Activated CD4-positive, alpha-beta T cell treated with anti-CD3 and anti-CD28 coated beads, Interleukin-2, amount 50 U/mL, for 48 hours (primary cell): ENCODE measurements at regions not wholly inside any gene's neighbourhood (a gene's known extent, or its start where the extent isn't known, plus 50 kb on each side); places are given as distances from the start of the nearest gene placed in this dataset.
A peak's percentile ranks its signal among the peaks of the same experiment; 100 is the strongest.
"Not testable (repeated sequence)": the region's sequence is repeated elsewhere in the genome, so short reads cannot be mapped to it uniquely, and the experiment has no call there.

Source experiments
- DNase-seq, 2 experiments: peaks; one replicate each; pipeline ENCODE4 v3.0.0-alpha.2; 2020

DNA sequence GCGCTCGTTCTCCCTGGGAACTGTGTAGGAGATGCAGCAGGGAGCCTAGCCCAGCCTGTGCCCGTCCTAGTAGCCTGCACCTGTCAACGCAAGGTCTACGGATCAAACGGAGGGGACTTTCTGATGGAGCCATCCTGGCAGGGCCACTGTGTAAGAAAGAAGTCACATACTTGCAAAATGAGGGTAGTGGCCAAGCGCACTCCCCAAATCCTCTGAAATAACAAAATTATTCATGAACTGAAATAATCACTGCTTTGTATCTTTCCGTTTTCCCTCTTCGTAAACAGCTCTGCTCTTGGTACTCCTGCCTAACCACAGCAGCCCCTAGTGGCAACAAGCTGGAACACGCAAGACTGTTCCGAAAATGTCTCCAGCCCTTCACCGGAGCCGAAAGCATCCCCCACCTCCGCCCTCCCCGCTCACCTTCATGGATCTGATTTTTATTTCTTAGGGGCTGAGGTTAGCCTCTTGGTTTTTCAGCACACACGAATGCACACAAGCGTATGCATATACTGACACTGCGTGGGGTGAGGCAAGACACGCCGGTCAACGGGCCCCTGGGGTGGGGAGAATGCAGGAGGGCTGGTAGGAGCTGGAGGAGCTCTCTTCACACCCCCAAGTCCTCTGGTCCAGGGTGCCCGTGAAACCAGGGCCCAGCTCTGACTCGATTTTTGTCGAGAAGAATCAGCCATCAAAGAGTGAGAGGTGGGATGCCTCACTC is 100.8 kb downstream of the ABCC12 start:
- peak; percentile 14 to 31 for DNase-seq

DNA sequence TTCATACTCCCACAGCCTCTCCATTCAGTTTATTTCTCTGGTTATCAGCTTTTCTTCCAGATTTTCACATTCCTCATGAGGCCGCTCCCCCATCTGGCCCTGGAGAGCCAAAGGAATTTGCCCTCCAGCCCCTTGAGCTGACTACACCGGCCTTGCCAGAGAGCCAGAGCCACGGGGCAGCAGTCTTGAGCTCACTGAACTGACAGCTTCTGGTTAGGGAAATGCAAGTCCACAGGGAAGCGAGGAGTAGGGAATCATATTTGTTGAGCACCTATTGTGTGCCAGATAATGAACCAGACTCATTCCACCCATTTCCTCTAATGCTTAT is 102.4 kb downstream of the ABCC12 start:
- no peak for DNase-seq

DNA sequence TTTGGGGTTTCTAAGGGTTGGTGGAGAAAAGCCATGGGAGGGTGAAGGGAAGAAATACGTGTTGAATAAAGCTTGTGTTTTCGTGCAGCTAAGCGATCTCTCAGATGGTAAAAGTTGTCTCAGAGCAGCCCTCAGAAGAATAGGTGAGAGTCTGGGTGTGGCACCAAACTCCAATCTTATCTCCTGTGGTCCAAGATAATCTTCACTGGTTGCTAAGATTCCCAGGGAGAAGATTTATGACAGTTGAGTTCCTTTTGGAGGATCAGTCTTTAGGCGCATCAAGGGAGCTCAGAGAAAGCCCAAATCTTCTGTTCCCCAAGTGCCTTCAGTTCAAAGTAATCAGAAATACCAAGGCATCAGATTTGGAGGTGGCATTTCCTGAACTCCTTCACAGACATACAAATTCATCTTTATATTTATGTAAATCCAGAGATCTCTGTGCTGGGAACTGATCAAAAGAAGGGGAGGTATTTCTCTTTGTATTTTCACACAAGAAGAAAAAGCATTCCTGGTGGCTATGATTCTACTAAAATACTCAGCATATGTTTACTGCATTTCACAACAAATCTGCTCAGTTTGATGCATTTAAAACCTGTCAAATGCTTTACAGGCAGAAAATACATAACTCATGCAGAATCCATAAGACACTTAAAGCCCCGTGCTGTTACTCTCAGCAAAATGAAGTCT is 102.9 kb downstream of the ABCC12 start:
- DNase-seq, result no peak

DNA sequence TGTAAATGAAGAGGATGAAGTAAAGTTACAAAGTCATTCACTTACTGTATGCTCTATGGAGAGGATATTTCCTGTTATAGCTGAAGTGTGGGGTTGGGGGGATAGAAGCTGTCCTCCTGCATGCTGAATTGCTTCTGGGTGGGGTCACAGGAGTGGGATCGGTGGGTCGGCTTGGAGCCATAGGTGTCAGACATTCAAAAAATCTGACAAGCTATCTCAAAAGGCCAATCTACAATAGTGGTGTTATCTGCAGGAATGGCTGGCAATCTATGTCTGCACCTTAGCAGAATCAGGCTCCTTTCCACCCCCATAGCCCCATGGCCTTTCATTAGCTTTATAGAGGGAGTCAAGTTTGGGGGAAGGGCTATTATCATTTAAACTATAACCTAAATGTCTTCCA is 104.9 kb downstream of the ABCC12 start:
- no peak for DNase-seq

DNA sequence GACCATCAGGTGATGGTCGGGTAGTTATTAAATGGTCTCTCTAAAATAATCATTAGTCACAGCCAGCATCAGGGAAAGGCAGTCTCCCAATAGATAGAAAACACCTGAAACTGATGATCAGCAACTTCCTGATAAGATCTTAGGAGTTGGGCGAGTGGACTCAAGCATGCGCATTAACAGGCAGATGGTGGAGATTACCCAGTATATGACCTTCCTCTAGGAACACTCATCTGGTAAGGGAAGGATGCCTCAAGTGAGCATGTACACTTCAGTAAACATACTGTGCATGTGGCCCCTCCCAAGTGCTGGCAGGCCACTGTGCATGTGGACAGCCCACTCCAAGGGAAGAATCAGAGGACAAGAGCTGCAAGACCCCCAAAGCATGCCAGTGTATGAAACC is 105.9 kb downstream of the ABCC12 start:
- DNase-seq, result no peak

DNA sequence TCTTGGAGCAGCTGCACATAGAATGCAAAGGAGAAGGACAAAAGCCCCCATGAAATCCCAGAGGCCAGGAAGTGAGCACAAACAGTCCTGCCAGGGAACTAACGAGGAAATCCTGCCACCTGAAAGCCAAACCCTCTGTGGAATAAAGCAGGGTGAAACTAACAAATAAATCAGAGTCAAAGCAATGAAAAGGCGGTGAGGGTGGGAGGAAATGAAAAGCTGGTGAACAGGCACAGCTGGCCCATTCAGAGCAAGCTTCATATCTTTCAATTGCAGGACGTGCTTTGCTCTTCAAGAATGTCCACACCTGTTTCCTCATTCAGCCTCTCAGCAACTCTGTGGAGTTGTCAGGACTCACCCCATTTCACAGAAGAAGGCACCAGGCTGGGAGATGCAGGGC is 108.1 kb downstream of the ABCC12 start:
- DNase-seq, result no peak

GRCh38 chr16:48047241-48047640 is 108.6 kb downstream of the ABCC12 start:
- DNase-seq, result no peak

DNA sequence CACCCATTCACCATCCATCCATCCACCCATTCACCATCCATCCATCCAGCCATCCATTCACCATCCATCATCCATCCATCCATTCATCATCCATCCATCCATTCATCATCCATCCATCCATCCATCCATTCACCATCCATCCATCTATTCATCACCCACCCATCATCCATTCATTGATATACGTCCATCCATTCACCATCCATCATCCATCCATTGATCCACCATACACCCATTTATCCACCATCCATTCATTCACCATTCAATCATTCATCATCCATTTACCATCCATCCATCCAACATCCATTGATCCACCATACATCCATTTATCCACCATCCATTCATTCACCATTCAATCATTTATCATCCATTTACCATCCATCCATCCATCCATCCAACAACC is 111.7 kb downstream of the ABCC12 start:
- DNase-seq, result no peak

DNA sequence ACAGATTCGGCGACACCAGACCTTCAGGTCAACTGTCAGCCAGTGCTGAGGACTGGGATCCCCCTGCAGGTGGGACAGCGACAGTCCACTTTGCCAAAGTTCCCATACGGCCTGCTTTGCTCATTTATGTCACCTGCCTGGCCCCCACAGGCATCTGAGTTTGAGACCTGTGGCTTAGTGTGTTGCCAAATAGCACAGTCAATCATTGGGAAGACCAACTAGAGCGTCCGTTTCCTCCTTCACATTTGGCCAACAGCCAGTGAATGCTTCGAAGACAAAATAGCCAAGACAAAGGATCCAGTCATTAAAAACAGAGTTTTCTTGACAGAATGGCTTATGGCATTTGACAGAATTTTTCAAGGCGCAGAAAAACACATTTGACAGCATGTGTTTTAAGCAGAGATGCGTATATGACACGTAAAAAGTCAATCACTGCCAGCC is 113.8 kb downstream of the ABCC12 start:
- no peak for DNase-seq

- DNase-seq, result no peak
Observed at GRCh38 chr16:48035142-48035541, 120.7 kb downstream of the ABCC12 start.

DNA sequence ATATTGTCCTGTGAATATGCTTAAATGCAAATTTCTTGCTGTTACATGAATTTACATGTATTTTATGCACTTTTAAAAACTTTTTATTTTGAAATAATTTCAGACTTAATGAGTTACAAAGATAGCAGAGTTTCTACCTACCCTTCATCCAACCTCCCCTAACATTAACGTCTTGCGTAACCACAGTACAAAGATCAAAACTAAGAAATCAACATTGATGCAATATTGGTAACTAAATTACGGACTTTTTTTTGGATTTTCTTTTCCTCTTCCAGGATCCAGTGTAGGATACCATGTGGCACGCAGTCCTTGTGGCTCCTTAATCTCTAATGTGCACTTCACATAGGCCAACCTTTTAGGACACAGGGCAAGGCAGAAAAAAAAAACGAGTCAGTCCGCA is 124.9 kb downstream of the ABCC12 start:
- DNase-seq, result no peak

DNA sequence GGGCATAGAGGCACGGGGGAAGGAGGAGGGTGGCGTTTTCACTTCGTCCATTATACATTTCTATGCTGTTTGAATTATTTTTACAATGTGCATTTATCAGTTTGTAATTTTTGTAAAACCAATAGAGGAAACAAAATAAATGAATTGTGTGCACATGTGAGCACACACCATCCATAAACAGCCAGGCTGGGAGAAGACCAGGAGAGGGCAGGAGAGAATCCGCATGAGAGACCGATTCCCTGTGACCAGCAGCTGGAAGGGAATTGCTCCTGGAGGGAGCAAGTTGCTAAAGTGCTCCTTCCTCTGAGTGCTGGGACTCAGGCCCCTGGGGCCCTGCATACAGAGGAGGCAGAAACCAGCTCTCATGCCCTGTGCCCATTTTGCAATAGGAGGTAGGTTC is 126.0 kb downstream of the ABCC12 start:
- DNase-seq, result no peak

GRCh38 chr16:48025359-48025758 is 130.4 kb downstream of the ABCC12 start:
- no peak for DNase-seq

DNA sequence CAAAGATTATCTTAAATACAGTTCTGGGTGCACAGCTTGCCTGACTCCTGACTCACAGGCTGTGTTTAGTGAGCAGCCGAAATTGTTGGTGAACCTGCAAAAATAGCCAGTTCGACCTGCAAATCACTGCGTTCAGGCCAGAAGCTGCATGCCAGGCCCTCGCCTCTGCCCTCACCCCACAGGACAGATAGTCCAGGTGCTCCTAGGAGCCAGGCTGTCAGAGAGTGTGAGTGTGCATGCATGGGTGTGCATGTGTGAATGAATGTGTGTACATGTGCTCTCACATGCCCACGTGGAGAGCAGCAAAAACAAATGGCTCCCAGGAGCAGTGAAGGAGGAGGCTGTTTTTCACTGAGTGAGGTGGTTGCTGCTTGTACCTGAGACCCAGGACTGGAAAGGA is 131.8 kb downstream of the ABCC12 start:
- no peak for DNase-seq

GRCh38 chr16:48022496-48022895 is 133.3 kb downstream of the ABCC12 start:
- DNase-seq, result no peak

DNA sequence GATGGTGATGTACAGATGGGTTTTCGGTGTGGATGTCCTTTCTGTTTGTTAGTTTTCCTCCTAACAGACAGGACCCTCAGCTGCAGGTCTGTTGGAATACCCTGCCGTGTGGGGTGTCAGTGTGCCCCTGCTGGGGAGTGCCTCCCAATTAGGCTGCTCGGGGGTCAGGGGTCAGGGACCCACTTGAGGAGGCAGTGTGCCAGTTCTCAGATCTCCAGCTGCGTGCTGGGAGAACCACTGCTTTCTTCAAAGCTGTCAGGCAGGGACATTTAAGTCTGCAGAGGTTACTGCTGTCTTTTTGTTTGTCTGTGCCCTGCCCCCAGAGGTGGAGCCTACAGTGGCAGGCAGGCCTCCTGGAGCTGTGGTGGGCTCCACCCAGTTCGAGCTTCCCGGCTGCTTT is 135.2 kb downstream of the ABCC12 start:
- not testable (repeated sequence) for DNase-seq

- DNase-seq, result no peak
Observed at GRCh38 chr16:48014349-48015135, 141.3 kb downstream of the ABCC12 start.

GRCh38 chr16:48013491-48013901 is 142.3 kb downstream of the ABCC12 start:
- no peak for DNase-seq

DNA sequence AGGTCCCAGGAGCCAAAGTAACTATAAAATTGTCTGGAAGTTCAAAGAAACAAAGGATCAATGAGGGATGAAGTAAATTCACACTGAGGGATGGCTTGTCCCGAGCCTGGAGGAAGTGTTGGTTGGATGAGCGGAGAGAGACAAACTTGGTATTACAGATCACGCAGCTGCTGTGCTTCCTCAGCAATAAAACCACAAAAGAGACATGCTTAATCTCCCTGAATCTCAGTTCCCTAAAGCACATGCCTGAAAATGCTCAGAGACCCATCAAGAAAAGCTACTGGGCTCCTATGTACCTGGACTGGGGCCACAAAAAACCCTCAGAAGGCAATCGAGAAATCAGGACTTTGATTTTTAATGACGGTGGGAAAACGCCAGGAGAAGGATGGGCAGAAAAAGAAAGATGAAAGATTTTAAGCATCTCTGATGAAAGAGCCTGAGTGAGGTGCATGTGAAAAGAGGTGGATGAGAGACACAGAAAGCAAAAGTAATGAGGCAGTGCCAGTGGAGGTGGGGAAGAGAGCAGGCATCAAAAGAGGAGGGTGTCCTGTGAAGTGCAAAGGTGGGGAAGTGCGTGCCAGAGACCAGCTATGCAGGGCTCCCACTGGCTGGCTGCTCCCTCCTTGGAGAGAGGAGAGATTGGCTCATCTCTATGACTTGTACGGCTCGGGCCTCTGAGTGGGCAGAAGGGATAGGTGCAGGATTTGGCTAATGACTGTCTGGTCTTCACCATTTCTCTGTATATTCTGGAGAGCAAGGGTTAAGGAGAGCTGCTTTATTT is 143.7 kb downstream of the ABCC12 start:
- no peak for DNase-seq

GRCh38 chr16:48011466-48011865 is 144.3 kb downstream of the ABCC12 start:
- no peak for DNase-seq

- DNase-seq, result no peak
Observed at GRCh38 chr16:48008011-48008525, 147.7 kb downstream of the ABCC12 start.

- no peak for DNase-seq
Observed at GRCh38 chr16:48004141-48004695, 151.6 kb downstream of the ABCC12 start.
